CD14-positive monocyte (primary cell): ENCODE measurements at regions not wholly inside any gene's neighbourhood (a gene's known extent, or its start where the extent isn't known, plus 50 kb on each side); places are given as distances from the start of the nearest gene placed in this dataset.
"Not testable (repeated sequence)": the region's sequence is repeated elsewhere in the genome, so short reads cannot be mapped to it uniquely, and the experiment has no call there.

Source experiments
- DNase-seq, 3 donors: peaks; one replicate each; pipeline ENCODE4 v3.0.0-alpha.2; 2011 to 2022
- H2AFZ ChIP-seq: 2 replicates; pipeline ENCODE4 v1.6.0; 2012; ENCODE audit warnings: mild to moderate bottlenecking, low read depth, low read length, inconsistent platforms; ENCODE audit not compliant: insufficient read depth, poor library complexity, severe bottlenecking
- H3K27ac ChIP-seq, 2 donors: 1 replicate in 1 of 2; 2 replicates in 1 of 2; pipeline ENCODE4 v1.5.1; 2012 to 2013; ENCODE audit warnings: low read length in 2 of 2, control low read depth in 1 of 2, inconsistent platforms in 1 of 2, low read depth in 1 of 2, mild to moderate bottlenecking in 1 of 2
- H3K27me3 ChIP-seq, 2 donors: one replicate each; pipeline versions ENCODE4 v1.6.0 to v1.6.1; 2011 to 2013; ENCODE audit warnings: low read length in 2 of 2; ENCODE audit not compliant: control insufficient read depth in 2 of 2, insufficient read depth in 2 of 2
- H3K36me3 ChIP-seq, 2 donors: replicated peaks in 1 of 2; 1 replicate in 1 of 2; 2 replicates in 1 of 2; pipeline versions ENCODE4 v1.5.1 to v1.6.1; 2012 to 2013; ENCODE audit warnings: low read length in 2 of 2, control low read depth in 1 of 2, inconsistent platforms in 1 of 2, mild to moderate bottlenecking in 1 of 2; ENCODE audit not compliant: insufficient read depth in 2 of 2, control insufficient read depth in 1 of 2
- H3K4me1 ChIP-seq, 2 donors: 1 replicate in 1 of 2; 2 replicates in 1 of 2; pipeline versions ENCODE4 v1.5.1 to v1.6.1; 2012 to 2013; ENCODE audit warnings: low read length in 2 of 2, control low read depth in 1 of 2, inconsistent platforms in 1 of 2, mild to moderate bottlenecking in 1 of 2, moderate library complexity in 1 of 2; ENCODE audit not compliant: insufficient read depth in 2 of 2, control insufficient read depth in 1 of 2
- H3K4me2 ChIP-seq: replicated peaks from 2 replicates; pipeline ENCODE3; 2012; ENCODE audit warnings: low read length, moderate library complexity, mild to moderate bottlenecking; ENCODE audit not compliant: poor library complexity, severe bottlenecking; ENCODE audit errors: extremely low read depth
- H3K4me3 ChIP-seq, 3 experiments: fragments of 200-600 bp in 1 of 3; sonication (generic) in 1 of 3; replicated peaks in 1 of 3; 1 replicate in 2 of 3; 2 replicates in 1 of 3; pipeline ENCODE4 v1.5.1; 2011 to 2013; ENCODE audit warnings: low read length in 3 of 3, mild to moderate bottlenecking in 3 of 3, control low read depth in 2 of 3, low read depth in 2 of 3, inconsistent platforms in 1 of 3, moderate library complexity in 1 of 3
- H3K79me2 ChIP-seq: 2 replicates; pipeline ENCODE4 v1.6.0; 2012; ENCODE audit warnings: mild to moderate bottlenecking, control low read depth, inconsistent platforms, low read length, moderate library complexity; ENCODE audit not compliant: insufficient read depth
- H3K9ac ChIP-seq: 2 replicates; pipeline ENCODE4 v1.6.0; 2017; ENCODE audit warnings: low read length, mild to moderate bottlenecking; ENCODE audit not compliant: insufficient read depth, poor library complexity, severe bottlenecking
- H3K9me3 ChIP-seq, 2 donors: replicated peaks in 1 of 2; 1 replicate in 1 of 2; 2 replicates in 1 of 2; pipeline versions ENCODE4 v1.5.1 to v1.6.1; 2012 to 2013; ENCODE audit warnings: low read length in 2 of 2, control low read depth in 1 of 2; ENCODE audit not compliant: control insufficient read depth in 1 of 2, insufficient read depth in 1 of 2
- H4K20me1 ChIP-seq: 2 replicates; pipeline ENCODE4 v1.6.0; 2012; ENCODE audit warnings: mild to moderate bottlenecking, low read length, control low read depth, moderate library complexity; ENCODE audit not compliant: insufficient read depth
- H3K27ac Mint-ChIP-seq, 7 donors: one replicate each; pipeline ENCODE4 v1.8.0; 2020; ENCODE audit warnings: mild to moderate bottlenecking in 7 of 7, mixed read lengths in 7 of 7, moderate library complexity in 6 of 7, inconsistent platforms in 2 of 7
- H3K27me3 Mint-ChIP-seq, 3 donors: one replicate each; pipeline ENCODE4 v1.8.0; 2021 to 2022; ENCODE audit warnings: low read depth in 3 of 3, mild to moderate bottlenecking in 3 of 3, mixed read lengths in 3 of 3, moderate library complexity in 3 of 3, inconsistent platforms in 1 of 3
- H3K36me3 Mint-ChIP-seq, 2 donors: one replicate each; pipeline ENCODE4 v1.8.0; 2020; ENCODE audit warnings: mixed read lengths in 2 of 2, inconsistent platforms in 1 of 2, mild to moderate bottlenecking in 1 of 2
- H3K4me1 Mint-ChIP-seq: one replicate; pipeline ENCODE4 v1.8.0; 2020; ENCODE audit warnings: mild to moderate bottlenecking, mixed read lengths
- H3K4me3 Mint-ChIP-seq, 2 donors: one replicate each; pipeline ENCODE4 v1.8.0; 2020; ENCODE audit warnings: mild to moderate bottlenecking in 2 of 2, mixed read lengths in 2 of 2, moderate library complexity in 1 of 2
- H3K9me3 Mint-ChIP-seq, 7 donors: one replicate each; pipeline ENCODE4 v1.8.0; 2020 to 2022; ENCODE audit warnings: mixed read lengths in 7 of 7, mild to moderate bottlenecking in 6 of 7, moderate library complexity in 6 of 7, inconsistent platforms in 2 of 7
- WGBS: methylation state at CpG from one replicate; pipeline ENCODE4 v1.1.5; 2013; ENCODE audit warnings: missing lambda C conversion rate; ENCODE audit not compliant: insufficient coverage; 5-methylcytosine and 5-hydroxymethylcytosine counted together
- intact Hi-C, 2 donors: fragments of 100-400 bp; cut with micrococcal nuclease; formaldehyde crosslinking; loops; one replicate each; pipeline versions ENCODE4 v1.15.0 to v1.15.1; 2023
- TF ChIP-seq, protein P1 (sequence below): fragments of 200-600 bp; IDR thresholded peaks from one replicate; pipeline ENCODE4 v1.8.0; 2022; ENCODE audit warnings: antibody characterized with exemption, mild to moderate bottlenecking

DNA sequence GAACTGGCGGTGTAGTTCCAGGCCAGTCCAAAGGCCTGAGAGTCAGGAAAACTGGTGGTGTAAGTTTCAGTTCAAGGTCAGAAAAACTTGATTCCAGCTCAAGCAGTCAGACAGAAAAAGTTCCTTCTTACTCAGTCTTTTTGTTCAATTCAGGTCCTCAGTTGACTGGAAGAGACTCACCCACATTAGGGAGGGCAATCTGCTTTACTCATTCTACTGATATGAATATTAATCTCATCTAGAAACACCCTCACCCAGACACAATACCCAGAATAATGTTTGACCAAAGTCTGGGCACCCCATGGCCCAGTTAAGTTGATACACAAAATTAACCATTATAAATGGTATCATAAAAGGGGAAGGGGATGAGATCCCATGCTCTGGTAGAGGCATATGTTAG, 50.1 kb upstream of the LTA4H start:
- no peak overlapping the region for H2AFZ ChIP-seq
- H3K9me3 ChIP-seq = peaks cover 13 to 22% of the 10 kb centered on the region in 2 donors
- intact Hi-C loops = no loop called here
- no peaks in the 10 kb centered on the region for H4K20me1 ChIP-seq
- H3K9me3 Mint-ChIP-seq = peaks cover 18 to 48% (median 26%) of the 10 kb centered on the region in 7 donors
- no peak overlapping the region for H3K9ac ChIP-seq
- peaks cover 1 to 4% (median 1%) of the 10 kb centered on the region in 3 donors for H3K27me3 Mint-ChIP-seq
- no peaks in the 10 kb centered on the region for H3K4me1 Mint-ChIP-seq
- H3K27ac ChIP-seq = no peak overlapping the region
- WGBS = no CpG with 5 or more reads among the region's 1 CpG
- no peak overlapping the region for H3K4me3 ChIP-seq
- no peaks in the 10 kb centered on the region for H3K4me1 ChIP-seq
- DNase-seq = no peak
- TF ChIP-seq, protein P1, sequence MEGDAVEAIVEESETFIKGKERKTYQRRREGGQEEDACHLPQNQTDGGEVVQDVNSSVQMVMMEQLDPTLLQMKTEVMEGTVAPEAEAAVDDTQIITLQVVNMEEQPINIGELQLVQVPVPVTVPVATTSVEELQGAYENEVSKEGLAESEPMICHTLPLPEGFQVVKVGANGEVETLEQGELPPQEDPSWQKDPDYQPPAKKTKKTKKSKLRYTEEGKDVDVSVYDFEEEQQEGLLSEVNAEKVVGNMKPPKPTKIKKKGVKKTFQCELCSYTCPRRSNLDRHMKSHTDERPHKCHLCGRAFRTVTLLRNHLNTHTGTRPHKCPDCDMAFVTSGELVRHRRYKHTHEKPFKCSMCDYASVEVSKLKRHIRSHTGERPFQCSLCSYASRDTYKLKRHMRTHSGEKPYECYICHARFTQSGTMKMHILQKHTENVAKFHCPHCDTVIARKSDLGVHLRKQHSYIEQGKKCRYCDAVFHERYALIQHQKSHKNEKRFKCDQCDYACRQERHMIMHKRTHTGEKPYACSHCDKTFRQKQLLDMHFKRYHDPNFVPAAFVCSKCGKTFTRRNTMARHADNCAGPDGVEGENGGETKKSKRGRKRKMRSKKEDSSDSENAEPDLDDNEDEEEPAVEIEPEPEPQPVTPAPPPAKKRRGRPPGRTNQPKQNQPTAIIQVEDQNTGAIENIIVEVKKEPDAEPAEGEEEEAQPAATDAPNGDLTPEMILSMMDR = no peak
- H3K27ac Mint-ChIP-seq = no peak overlapping the region
- H3K36me3 ChIP-seq = no peaks in the 10 kb centered on the region
- no peak overlapping the region for H3K4me3 Mint-ChIP-seq
- H3K36me3 Mint-ChIP-seq = peaks cover 0 to 5% of the 10 kb centered on the region in 2 donors
- H3K79me2 ChIP-seq = no peaks in the 10 kb centered on the region
- H3K27me3 ChIP-seq = no peaks in the 10 kb centered on the region
- H3K4me2 ChIP-seq = no peak overlapping the region

DNA sequence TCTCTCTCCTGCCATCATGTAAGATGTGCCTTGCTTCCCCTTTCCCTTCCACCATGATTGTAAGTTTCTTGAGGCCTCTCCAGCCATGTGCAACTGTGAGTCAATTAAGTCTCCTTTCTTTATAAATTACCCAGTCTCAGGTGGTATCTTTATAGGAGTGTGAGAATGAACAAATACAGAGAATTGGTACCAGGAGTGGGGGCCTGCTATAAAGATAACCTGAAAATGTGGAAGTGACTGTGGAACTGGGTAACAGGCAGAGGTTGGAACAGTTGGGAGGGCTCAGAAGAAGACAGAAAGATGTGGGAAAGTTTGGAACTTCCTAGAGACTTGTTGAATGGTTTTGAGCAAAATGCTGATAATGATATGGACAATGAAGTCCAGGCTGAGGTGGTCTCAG, 50.8 kb upstream of the LTA4H start:
- H3K4me2 ChIP-seq, H4K20me1 ChIP-seq, H3K4me1 Mint-ChIP-seq, H3K9ac ChIP-seq, H3K36me3 ChIP-seq, H3K27me3 ChIP-seq, intact Hi-C loops, H2AFZ ChIP-seq, H3K4me1 ChIP-seq, H3K27me3 Mint-ChIP-seq, H3K36me3 Mint-ChIP-seq, H3K79me2 ChIP-seq, DNase-seq, H3K4me3 Mint-ChIP-seq, H3K27ac ChIP-seq, H3K4me3 ChIP-seq: not testable (repeated sequence)
- H3K9me3 ChIP-seq = peaks cover 14 to 28% of the 10 kb centered on the region in 2 donors
- Mint-ChIP-seq H3K9me3 (peaks cover 22 to 53% (median 28%) of the 10 kb centered on the region in 7 donors), H3K27ac (peak overlapping the region in 1 of 7 donors; percentile 5)
